Activated CD4-positive, alpha-beta T cell treated with anti-CD3 and anti-CD28 coated beads, Interleukin-2, amount 50 U/mL, for 24 hours (primary cell): ENCODE measurements at regions not wholly inside any gene's neighbourhood (a gene's known extent, or its start where the extent isn't known, plus 50 kb on each side); places are given as distances from the start of the nearest gene placed in this dataset.

ENCODE experiments used
- DNase-seq, 2 donors: peaks; one replicate each; pipeline ENCODE4 v3.0.0-alpha.2; 2020; ENCODE audit warnings: low read depth in 1 of 2, low spot score in 1 of 2

DNA sequence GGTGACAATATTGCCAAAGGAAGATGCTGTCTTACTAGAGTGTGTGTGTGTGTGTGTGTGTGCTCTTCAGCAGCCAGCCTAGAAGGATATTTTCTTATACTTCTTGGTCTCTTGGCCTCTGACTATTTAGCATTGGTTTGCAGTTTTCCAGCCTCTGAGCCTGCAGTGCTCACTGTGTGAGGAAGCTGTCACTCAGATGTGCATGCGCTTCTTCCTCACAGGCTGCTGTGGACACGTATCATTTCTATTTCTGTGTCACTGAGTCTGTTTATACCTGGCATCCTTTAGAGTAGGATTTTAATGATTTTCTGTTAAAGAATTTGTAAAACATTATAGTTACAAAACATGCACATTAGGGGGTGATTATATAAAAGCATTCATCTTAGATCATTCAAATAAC lies 83.3 kb downstream of the ALDH8A1 start:
- no peak for DNase-seq

DNA sequence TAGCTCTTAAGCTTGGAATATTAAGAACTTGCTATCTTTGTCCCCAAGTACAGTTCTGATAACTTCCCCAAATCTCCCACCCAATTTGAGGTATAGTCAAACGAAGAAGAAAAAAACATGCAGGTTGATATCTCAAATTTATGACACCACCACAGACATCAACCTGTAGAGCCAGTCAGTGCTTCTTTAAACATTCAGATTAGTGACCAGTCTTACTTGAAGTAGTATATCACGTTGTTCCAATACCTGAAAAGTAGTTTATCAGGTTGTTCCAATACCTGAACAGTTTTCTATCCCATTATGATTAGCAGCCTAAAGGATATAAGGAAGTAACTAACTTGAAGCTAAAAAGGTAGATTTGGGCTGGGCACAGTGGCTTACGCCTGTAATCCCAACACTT lies 85.3 kb downstream of the ALDH8A1 start:
- no peak for DNase-seq

GRCh38 chr6:134863763-134864510 lies 86.0 kb downstream of the ALDH8A1 start:
- DNase-seq = no peak

- DNase-seq = no peak
Measured at GRCh38 chr6:134854366-134854765, 95.5 kb downstream of the ALDH8A1 start.

DNA sequence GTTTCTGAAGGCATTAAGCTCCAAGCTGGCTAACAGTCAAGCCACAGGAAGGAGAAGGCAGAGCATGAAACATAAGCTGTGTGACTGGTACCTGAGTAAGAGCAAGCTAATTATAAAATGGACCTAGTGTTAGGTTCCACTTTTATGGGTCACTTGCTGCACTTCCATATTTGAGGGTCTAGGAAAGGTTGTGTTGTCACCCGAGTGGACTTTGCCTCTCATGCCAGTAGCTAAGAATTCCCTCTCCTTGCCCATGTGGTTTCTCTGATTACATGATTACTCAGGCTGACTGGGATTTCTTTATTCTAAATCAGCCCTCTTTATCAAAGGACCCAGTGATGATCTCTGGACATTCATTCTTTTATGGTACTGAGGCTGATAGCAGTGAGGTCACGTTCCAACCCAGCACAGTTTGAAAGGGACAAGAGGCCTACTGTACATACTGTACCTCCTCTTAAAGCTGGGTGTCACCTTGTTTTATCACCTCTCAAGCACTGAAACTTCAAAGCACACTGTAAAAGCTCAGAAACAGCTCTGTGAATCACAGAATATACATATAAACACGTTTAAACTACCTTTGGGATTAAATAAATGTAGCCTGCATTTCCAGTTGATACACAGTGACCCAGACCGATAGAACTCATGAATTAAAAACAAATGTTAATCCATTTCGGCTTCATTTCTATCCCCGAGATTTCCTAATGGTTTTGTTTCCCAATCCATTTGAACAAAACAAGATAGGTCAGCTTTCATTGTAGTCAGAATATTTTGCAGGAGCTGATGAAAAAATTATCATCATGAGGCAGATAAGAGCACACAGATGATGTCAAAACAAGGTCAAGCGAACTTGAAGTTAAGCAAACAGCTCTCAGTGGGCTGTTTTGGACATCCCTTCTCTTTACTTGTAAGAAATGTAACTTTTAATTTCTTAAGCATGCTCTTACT lies 96.5 kb downstream of the ALDH8A1 start:
- DNase-seq = no peak

DNA sequence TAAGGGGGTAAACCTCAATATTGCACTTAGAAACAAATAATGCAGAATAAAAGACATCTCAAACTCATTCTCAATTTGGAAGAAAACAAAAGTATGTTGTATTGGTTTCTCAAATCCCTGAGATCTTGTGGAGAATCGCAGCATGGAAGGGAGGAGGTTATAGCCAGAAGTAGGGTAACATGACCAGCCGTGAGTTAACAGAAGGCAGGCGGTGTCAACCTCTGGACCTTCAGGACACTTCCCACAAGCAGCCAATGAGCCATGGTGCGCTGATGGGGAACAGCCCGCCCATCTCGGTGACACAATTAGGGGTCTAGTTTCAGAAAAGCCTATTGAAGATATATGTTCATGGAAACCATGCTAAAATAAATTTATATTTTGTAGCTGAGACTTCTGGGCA lies 98.4 kb downstream of the ALDH8A1 start:
- DNase-seq = no peak

GRCh38 chr6:134850721-134851305 lies 99.1 kb downstream of the ALDH8A1 start:
- DNase-seq = no peak

DNA sequence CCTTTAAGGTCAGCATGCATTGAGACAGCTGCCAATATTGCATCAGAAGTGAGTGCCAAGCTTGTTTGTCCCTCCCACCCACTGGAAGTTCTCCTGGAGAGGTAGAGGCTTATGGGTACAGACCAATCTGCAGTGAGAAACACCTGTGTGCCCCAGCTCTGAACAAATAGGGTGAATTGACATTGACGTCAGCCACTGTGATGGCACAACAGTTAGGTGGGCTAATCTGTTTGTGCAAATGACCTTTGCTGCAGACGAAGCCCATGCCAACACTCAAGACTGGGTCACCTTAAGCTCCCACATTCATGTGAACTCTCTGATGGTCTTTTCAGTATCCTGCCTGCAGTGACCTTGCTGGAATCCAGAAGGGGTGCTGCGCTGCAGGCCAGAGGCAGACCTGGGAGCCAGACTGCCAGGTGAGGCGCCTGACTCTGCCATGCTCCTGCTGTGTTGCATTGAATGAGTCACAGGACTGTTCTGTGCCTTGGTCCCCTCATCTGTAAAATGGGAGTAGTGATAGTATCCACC lies 99.9 kb downstream of the ALDH8A1 start:
- no peak for DNase-seq

- DNase-seq = no peak
Measured at GRCh38 chr6:134848076-134848475, 101.8 kb downstream of the ALDH8A1 start.

GRCh38 chr6:134846865-134847264 lies 103.0 kb downstream of the ALDH8A1 start:
- DNase-seq = no peak

GRCh38 chr6:134846031-134846430 lies 103.9 kb downstream of the ALDH8A1 start:
- DNase-seq = no peak

GRCh38 chr6:134844120-134844519 lies 105.8 kb downstream of the ALDH8A1 start:
- DNase-seq = no peak

DNA sequence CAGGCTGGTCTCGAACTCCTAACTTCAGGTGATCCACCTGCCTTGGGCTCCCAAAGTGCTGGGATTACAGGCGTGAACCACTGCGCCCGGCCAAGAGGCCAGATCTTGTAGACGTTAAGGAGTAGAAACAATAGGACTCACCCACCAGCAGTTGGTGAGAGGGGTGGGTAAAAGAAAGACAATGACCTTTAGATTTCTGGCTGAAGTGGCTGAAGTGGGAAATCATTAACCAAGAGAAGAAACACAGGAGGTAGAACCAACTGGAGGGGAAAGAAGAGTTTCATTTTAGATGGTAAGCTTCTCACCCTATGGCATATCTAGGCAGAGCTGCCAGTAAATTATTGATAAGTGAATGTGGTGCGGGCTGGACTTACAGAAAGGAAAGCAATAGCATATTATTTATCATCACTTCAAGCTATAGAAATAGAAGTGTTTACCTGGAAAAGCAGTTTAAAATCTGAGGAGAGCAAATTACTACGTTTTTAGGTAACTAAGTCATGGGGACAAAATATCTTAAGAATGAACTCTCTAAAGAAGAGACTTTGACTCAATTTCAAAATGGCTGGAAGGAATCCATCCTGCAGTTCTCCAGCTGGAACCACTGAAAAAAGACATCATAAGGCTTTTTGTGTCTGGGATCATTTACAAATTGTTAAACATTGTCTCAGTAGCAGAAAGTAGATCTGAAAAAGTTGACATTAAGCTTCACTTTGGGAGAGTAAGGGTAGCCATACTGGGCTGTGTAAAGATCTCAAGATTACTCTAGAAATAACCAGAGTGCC lies 109.6 kb downstream of the ALDH8A1 start:
- no peak for DNase-seq

DNA sequence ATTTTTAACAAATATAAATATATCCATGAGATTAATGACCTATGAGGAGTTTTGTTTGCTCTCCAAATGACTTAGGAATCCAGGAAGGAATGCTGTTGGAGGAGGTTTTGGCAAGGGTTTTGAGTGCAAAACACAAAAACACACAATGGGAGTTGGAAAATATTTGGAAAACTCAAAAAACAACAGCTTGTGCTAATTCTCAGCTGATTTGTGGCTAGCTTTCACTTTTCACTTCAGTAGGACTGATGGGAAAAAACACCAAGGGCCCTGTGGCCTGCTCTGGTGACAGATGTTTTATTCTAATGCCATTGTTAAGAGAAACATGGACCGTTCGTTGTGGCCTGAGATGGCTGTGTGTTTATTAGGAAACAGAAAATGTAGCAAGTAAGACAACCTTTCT lies 113.9 kb downstream of the ALDH8A1 start:
- no peak for DNase-seq

- DNase-seq = no peak
Measured at GRCh38 chr6:134830940-134831339, 119.0 kb downstream of the ALDH8A1 start.

DNA sequence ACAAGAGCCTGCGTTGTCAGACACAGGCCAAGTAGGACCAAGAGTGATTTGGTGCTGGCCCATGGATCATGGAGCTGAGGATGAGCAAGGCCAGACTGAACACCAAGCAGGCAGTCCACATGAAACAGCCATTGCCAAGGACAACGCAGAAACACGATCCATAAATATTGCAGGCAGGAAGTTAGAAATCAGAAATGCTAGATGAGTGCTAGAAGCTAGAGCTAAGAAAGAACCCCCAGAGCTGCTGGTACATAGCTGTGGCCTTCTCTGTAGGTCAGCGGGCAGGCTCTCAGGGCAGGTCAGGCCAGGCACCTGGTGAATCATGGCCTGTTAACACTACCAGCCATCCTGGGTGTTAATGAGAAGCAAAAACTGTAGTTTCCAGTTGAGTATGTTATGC lies 119.7 kb downstream of the ALDH8A1 start:
- DNase-seq = no peak

DNA sequence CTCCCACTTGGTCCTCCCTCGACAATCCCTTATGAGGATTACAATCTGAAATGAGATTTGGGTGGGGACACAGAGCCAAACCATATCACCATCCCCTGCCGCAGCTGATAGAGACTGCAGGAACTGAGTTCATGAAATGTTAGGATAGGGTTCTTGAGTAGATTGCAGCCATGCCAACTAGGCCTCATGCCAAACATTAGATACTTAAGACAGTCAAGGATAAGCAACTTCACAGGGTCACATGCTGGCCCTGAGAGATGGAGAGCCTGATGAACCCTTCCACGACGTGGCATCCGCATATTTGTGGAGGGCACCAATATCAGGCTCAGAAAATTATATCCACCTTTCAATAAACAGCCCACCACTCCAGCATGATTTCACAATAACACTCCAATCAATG lies 121.3 kb downstream of the ALDH8A1 start:
- no peak for DNase-seq

DNA sequence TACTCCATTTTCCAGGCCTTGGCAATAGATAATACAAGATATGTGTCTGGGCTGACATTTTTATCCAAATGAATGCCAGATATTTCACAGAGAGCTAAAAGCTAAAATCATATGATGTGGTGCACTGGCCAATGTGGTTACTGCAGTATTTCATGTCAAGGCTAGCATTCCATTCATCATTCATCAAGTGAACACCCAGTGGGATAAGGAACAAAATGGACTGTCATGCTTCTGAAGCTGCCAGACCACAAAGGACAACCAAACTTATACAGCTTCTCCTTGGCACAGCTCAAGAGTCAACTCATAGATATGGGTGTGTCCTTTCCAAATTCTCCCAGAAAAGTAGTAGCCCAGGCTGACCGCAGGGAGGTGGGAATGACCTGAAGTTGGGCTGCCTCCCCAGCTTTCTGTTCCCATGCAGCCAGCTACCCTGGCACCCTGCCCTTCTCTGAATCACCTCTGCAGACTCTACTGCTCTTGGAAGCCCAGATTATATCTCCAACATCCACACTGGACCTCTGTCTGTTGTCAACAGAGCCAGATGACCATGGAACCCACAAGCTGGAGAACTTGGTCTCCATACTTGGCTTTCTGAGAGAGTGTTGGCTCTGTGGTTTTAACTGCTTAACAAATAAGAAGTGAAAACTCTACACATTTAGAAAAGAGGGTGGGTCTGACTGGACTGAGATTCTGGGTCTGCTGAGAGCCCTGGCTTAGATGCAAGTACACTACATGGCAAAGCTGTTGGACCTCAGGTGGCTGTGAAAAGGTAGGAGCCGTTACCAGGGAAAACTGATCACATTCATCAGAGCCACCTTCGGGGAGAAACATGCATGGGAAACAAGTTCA lies 122.8 kb downstream of the ALDH8A1 start:
- DNase-seq = no peak

- no peak for DNase-seq
Measured at GRCh38 chr6:134823710-134824034, 126.2 kb downstream of the ALDH8A1 start.
